PC-3 (cell line): ENCODE measurements at regions not wholly inside any gene's neighbourhood (a gene's known extent, or its start where the extent isn't known, plus 50 kb on each side); places are given as distances from the start of the nearest gene placed in this dataset.

Source experiments
- EZH2 ChIP-seq: fragments of 300-600 bp; sonication (generic); IDR thresholded peaks from one replicate; pipeline ENCODE4 v1.6.1; 2017; ENCODE audit warnings: antibody characterized with exemption, mild to moderate bottlenecking, low read length; ENCODE audit not compliant: unreplicated experiment
- TF ChIP-seq, protein P1 (sequence below): fragments of 300-600 bp; sonication (generic); conservative IDR thresholded peaks from 2 replicates; pipeline ENCODE4 v1.5.1; 2017; ENCODE audit warnings: antibody characterized with exemption, low read depth, mild to moderate bottlenecking, low read length

DNA sequence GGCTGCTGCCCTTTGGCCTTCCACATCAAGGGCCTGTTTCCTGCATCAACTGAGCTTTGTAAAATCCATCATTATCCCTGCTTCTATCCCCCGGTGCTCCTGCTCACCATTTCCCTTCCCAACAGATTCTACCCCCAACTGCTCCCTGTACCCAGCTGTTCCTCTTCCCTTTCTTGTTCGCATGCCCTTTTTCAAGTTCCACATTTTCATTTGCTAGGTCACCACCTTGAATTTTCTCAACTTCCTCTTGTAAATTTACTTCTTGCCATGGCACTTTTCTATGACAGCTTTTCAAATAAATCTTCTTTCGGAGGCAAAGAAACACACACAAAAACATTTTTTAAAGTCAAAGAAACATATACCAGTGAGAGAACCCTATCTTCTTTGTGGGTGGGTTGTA lies 330.5 kb upstream of the ADGRL2 start:
- TF ChIP-seq, protein P1, sequence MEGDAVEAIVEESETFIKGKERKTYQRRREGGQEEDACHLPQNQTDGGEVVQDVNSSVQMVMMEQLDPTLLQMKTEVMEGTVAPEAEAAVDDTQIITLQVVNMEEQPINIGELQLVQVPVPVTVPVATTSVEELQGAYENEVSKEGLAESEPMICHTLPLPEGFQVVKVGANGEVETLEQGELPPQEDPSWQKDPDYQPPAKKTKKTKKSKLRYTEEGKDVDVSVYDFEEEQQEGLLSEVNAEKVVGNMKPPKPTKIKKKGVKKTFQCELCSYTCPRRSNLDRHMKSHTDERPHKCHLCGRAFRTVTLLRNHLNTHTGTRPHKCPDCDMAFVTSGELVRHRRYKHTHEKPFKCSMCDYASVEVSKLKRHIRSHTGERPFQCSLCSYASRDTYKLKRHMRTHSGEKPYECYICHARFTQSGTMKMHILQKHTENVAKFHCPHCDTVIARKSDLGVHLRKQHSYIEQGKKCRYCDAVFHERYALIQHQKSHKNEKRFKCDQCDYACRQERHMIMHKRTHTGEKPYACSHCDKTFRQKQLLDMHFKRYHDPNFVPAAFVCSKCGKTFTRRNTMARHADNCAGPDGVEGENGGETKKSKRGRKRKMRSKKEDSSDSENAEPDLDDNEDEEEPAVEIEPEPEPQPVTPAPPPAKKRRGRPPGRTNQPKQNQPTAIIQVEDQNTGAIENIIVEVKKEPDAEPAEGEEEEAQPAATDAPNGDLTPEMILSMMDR: no peak
- no peak for TF ChIP-seq EZH2
